DMS153 treated with DMSO at 0.1 percent for 48 hours (cell line): ENCODE measurements at regions not wholly inside any gene's neighbourhood (a gene's known extent, or its start where the extent isn't known, plus 50 kb on each side); places are given as distances from the start of the nearest gene placed in this dataset.
"Not testable (repeated sequence)": the region's sequence is repeated elsewhere in the genome, so short reads cannot be mapped to it uniquely, and the experiment has no call there.

Source experiments
- DNase-seq: peaks from one replicate; lab custom pipeline; 2025; ENCODE audit not compliant: unreplicated experiment; lab: John Stamatoyannopoulos, UW

DNA sequence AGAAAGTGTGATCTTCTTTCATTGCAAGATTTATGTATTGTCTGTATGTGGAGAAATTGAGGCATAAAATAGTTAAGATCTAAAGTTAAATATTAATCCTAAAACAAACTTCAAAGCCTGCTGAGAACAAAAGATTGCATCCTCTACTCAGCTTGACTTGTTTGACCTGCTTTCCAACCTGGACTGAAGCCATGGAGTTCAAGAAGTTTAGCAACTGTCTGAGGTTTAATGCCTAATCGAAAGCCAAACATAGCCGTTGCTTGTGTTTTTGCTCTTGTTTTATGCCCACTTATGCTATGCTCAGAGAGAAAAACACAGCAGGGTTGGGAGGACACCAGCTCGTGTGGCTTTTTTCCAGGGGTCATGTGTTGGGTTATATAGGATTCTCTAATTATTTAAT, 135.6 kb downstream of the NUFIP1 start:
- peak; percentile 52 for DNase-seq

GRCh38 chr13:44848920-44849676, 140.2 kb downstream of the NUFIP1 start:
- DNase-seq, result no peak

DNA sequence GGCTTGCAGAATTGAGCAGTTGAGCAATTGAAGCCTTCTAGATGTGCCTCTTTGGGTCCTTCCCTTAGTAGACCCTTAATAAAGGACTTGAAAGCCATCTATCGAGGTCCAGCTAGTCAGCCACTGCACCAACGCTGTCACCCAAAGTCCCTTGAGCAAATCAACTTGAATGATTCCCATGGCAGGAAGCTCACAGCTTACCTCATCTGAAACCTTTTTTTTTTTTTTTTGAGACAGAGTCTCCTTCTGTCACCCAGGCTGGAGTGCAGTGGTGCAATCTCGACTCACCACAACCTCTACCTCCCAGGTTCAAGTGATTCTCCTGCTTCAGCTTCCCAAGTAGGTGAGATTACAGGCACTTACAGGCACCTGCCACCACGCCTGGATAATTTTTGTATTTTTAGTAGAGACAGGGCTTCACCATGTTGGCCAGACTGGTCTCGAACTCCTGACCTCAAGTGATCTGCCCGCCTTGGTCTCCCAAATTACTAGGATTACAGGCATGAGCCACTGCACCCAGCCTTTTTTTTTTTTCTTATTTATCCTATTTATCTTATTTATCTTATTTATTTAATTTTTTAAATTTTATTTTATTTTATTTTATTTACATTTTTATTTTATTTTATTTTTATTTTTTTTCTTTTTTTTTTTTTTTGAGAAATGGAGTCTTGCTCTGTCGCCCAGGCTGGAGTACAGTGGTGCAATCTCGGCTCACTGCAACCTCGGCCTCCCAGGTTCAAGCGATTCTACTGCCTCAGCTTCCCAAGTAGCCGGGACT, 143.8 kb downstream of the NUFIP1 start:
- not testable (repeated sequence) for DNase-seq

- DNase-seq, result no peak
Measured at GRCh38 chr13:44844786-44845185, 144.5 kb downstream of the NUFIP1 start.

GRCh38 chr13:44843403-44843802, 145.9 kb downstream of the NUFIP1 start:
- DNase-seq, result no peak

- no peak for DNase-seq
Measured at GRCh38 chr13:44842158-44842557, 147.1 kb downstream of the NUFIP1 start.

GRCh38 chr13:44840131-44840530, 149.1 kb downstream of the NUFIP1 start:
- DNase-seq, result no peak

DNA sequence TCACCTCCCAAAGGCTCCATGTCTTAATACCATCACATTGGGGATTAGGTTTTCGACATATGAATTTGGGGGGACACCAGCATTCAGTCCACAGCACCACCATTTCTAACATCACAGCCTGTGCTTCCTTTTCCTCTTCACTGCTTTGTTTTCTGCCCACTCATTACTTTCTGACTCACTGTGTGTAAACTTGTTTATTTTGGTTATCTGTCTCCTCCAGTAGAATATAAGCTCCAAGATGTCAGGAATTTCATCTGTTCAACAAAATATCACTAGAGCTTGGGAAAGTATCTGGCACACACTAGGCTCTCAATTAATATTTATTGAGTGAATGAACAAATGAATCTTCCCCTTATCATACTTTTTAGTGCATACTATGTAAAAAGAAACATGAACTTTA, 152.0 kb downstream of the NUFIP1 start:
- DNase-seq, result no peak

- DNase-seq, result no peak
Measured at GRCh38 chr13:44834404-44834803, 154.9 kb downstream of the NUFIP1 start.

- DNase-seq, result no peak
Measured at GRCh38 chr13:44833626-44834025, 155.6 kb downstream of the NUFIP1 start.

- DNase-seq, result no peak
Measured at GRCh38 chr13:44833139-44833538, 156.1 kb downstream of the NUFIP1 start.

DNA sequence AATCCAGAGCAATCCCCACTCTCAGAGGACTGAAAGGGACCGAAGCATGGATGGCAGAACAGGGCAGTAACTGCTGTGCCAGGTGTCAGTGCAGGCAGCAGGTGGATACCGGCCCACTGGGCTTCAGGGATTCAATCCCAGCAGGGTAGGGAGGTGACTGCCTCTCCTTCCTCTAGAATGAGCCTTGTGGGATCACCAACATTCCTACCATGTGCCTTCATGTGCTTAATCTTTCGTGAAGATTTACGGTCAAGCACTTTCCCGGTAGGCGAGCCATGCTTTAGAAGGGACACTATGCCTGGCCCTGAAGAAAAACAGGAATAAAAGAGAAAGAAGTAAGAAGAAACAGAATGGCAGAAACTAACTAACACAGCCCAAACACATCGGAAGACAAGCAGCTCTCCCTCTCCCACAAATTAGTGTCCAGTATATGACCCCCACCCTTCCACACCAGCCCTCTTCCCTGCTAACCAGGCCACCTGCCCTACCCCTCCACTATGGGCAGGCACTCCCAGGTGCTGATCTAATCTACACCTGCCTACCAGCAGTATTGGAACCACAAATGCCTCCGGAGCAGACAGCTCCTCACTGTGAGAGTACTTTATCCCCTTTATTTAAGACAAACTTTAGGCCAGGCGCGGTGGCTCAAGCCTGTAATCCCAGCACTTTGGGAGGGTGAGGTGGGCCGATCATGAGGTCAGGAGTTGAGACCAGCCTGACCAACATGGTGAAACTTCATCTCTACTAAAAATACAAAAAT, 162.5 kb downstream of the NUFIP1 start:
- DNase-seq, result no peak

DNA sequence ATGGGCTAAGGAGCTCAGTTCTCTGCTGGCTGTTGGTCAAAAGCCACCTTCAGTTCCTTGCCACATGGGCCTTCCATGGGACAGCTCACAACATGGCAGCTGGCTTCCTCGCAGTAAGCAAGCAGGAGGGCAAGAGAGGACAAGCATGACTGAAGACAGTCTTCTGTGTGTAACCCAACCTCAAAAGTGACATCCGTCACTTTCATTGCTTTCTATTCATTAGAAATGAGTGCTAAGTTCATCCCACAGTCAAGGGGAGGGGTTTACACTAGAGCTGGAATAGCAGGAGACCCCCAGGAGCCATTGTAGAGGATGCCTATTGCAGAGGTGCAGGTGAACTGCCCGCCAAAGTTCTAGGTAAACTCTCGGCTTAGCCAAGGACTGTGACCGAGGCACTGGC, 163.3 kb downstream of the NUFIP1 start:
- DNase-seq, result no peak

DNA sequence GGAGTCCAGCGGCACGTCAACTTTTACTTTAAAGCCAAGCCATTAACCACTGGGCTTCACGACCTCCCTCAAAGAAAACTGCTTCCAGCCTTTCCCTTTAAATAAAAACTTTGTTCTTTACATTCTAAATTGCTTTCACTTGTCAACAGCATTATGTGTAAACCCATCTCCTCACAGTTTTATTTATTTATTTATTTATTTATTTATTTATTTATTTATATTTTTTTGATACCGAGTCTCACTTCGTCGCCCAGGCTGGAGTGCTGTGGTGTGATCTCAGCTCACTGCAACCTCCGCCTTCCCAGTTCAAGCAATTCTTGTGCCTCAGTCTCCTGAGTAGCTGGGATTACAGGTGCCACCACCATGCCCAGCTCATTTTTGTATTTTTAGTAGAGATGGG, 165.7 kb downstream of the NUFIP1 start:
- DNase-seq, result not testable (repeated sequence)

DNA sequence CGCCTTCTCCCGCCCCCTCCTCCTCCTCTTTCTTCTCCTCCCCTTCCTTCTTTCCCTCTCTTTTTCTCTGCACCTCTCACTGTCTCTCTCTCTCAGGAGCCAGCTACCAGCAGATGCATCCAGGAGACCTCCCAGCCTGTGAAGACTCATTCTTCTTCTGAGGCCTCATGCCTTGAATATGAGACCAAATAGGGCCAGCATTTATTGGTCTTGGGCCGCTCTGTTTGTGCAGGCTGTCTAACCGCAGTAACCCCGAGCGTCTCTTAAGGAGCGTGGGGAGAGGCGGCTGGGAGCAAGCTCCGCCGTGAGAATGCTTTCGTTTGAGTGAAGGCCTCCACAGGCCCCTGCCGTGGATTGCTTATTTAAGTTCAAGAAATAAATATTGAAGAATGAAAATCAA, 167.0 kb downstream of the NUFIP1 start:
- no peak for DNase-seq

DNA sequence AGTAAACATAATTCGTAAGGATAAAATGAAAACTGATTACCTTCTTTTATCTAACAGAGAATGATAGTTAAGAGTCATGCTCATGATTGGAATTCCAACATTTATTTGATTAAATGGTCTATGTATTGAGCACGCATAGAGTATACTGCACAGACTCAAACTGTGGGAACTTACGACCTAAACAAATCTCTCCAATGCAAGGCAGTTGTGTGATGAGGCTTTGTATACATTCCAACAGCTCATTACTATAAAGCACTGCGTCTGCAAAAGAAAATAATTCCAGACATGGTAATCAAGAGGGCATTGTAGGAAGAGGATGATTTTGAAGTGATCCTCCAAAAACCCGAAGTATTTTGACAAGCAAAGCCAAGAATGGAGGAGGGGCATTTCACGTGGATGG, 169.5 kb downstream of the NUFIP1 start:
- DNase-seq, result no peak

DNA sequence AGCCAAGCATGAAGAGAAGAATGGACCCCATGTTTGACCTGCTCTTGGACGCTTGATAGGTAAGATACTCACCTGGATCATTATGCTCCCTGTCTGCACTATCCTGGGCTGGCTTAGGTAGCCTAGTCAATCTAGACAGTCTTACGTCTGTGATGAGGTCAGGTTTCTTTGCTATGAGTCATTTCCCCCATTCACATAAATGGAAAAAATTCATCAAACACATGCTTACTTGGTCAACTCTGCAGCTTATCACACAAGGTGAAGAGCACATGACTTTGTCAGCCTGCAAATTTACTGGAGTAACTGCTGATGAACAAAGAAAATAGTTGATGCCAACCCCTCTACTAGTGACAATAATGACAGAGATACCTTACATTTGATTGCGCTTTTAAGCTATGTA, 170.0 kb downstream of the NUFIP1 start:
- DNase-seq, result peak; percentile 42

- DNase-seq, result peak; percentile 49
Measured at GRCh38 chr13:44818428-44818827, 170.8 kb downstream of the NUFIP1 start.

DNA sequence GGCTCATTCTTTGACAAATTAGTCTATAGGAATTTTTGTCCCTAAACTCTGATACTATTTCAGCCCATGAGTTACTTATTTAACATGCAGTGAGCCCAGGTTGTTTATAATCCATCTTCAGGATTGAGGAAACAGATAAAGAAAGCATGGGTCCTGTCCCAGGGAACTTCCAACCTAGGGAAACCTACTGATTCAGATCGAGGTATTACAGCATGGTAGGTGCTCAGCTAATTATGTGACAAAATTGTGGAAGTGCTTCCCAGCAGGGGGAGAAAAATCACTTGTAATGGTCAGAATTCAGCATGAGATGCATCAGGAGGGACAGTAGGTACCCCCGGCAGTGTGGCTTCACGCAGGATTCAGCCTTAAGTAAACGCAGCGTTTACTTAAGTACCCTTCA, 171.3 kb downstream of the NUFIP1 start:
- no peak for DNase-seq

- DNase-seq, result no peak
Measured at GRCh38 chr13:44817131-44817671, 172.1 kb downstream of the NUFIP1 start.

DNA sequence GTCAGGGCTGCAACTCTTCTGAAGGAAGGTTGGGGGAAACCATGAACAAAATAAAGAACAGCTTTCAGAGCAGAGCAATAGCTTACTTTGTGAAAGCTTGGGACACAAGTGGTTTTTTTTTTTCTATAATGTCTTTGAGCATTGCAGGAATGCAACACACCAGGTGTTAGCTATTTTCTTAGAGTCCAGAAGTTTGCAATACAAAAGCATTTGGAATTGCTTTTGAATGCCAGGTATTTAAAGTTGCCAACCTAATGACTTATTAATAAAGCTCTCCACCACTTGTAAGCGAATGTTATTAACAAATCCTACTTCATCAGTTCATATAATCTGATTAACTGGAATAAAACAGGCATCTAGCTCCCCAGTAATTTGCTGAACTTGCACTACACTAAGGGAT, 172.6 kb downstream of the NUFIP1 start:
- no peak for DNase-seq
